ENCODE measurements at regions not wholly inside any gene's neighbourhood (a gene's known extent, or its start where the extent isn't known, plus 50 kb on each side); places are given as distances from the start of the nearest gene placed in this dataset.

- TF ChIP-seq CTCF (IDR thresholded peaks at IDR 0.05; ENCODE audit: extremely low read depth, missing control alignments) = no peak
- DNase-seq (ENCODE audit: low spot score) = no peak
These were observed 77.2 kb downstream of the C3orf38 start for GRCh38 chr3:88226910-88227309.

- no peak for DNase-seq (ENCODE audit: low spot score)
- no peak for TF ChIP-seq CTCF (IDR thresholded peaks at IDR 0.05; ENCODE audit: extremely low read depth, missing control alignments)
These were observed 80.9 kb downstream of the C3orf38 start for GRCh38 chr3:88230638-88231037.

- TF ChIP-seq CTCF (IDR thresholded peaks at IDR 0.05; ENCODE audit: extremely low read depth, missing control alignments) = no peak
- no peak for DNase-seq (ENCODE audit: low spot score)
These were observed 81.4 kb downstream of the C3orf38 start for GRCh38 chr3:88231207-88231606.

- no peak for DNase-seq (ENCODE audit: low spot score)
- no peak for TF ChIP-seq CTCF (IDR thresholded peaks at IDR 0.05; ENCODE audit: extremely low read depth, missing control alignments)
These were observed 81.9 kb downstream of the C3orf38 start for GRCh38 chr3:88231632-88232031.

GRCh38 chr3:88235102-88235501, 85.3 kb downstream of the C3orf38 start:
- DNase-seq (ENCODE audit: low spot score) = no peak
- no peak for TF ChIP-seq CTCF (IDR thresholded peaks at IDR 0.05; ENCODE audit: extremely low read depth, missing control alignments)

- DNase-seq (ENCODE audit: low spot score) = no peak
- TF ChIP-seq CTCF (IDR thresholded peaks at IDR 0.05; ENCODE audit: extremely low read depth, missing control alignments) = no peak
These were observed 90.1 kb downstream of the C3orf38 start for GRCh38 chr3:88239870-88240269.

GRCh38 chr3:88248658-88249057, 98.9 kb downstream of the C3orf38 start:
- DNase-seq (ENCODE audit: low spot score) = no peak
- no peak for TF ChIP-seq CTCF (IDR thresholded peaks at IDR 0.05; ENCODE audit: extremely low read depth, missing control alignments)
